ENCODE measurements at regions not wholly inside any gene's neighbourhood (a gene's known extent, or its start where the extent isn't known, plus 50 kb on each side); places are given as distances from the start of the nearest gene placed in this dataset.
"Not testable (repeated sequence)": the region's sequence is repeated elsewhere in the genome, so short reads cannot be mapped to it uniquely, and the experiment has no call there.

GRCh38 chr6:122944936-122945335 lies 51.1 kb upstream of the CLVS2 start:
- TF ChIP-seq CTCF (IDR thresholded peaks at IDR 0.05); ZFX (IDR thresholded peaks at IDR 0.05; ENCODE audit: borderline replicate concordance): not testable (repeated sequence)

Measured in 22Rv1 (cell line).